ENCODE measurements at regions not wholly inside any gene's neighbourhood (a gene's known extent, or its start where the extent isn't known, plus 50 kb on each side); places are given as distances from the start of the nearest gene placed in this dataset.

DNA sequence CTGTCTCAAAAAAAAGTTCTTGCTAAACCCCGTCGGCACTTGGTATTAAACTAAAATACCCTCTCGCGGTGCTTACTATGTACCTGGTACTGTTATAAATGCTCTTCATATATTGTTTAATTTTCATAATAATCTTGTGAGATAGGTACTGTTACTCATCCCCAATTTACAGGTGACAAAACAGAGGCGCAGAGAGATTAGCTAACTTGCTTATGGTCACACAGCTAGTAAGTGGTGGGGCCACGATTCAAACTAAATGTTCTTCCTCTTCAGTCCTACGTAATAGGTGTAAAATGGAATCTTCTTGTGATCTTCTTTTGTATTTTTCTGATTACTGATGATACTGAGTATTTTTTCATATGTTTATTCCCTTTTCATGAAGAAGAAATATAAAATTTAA lies 51.3 kb downstream of the TET3 start:
- H3K4me3 ChIP-seq (ENCODE audit: low read length): no peak overlapping the region
- H3K27me3 ChIP-seq (ENCODE audit: insufficient read depth, low read length): no peaks in the 10 kb centered on the region
- peaks cover 84% of the 10 kb centered on the region for H3K4me1 ChIP-seq (ENCODE audit: insufficient read depth, low read length)
- no peaks in the 10 kb centered on the region for H3K9me3 ChIP-seq (ENCODE audit: low read depth, low read length)

DNA sequence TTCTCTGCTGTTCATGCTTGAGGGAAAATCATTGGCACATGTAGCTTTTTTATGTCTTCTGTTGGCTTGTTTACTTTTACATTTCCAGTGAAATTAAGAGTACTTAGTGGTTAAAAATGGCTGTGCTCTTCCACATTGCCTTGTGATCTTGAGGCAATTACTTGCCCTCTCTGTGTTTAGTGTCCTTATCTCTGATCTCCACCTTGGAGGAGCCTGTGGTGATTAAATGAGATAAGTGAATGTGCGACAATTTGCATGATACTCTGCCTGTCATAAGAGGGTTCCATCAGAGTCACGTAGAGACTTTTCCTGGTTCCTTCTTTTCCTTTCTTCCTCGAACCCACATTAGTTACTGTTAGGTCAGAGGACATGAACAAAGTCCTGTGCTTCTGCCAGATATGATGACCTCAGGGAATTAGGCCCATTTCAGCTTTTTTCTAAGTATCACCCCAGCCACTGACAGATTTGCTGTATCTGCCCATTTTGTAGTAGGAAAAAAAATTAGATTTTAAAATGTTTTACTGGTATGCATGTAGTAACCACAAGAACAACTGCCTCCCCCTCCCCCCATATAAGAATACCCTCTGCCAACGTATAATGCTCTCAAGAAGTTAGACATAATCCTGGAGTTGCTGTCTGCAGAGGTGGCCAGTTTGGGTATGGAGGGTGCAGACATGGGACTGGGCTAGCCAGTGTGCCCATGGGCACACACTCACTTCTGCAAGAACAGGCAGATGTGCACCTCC lies 51.9 kb downstream of the TET3 start:
- Histone ChIP-seq H3K4me1 (ENCODE audit: insufficient read depth, low read length) (peaks cover 84% of the 10 kb centered on the region), H3K9me3 (ENCODE audit: low read depth, low read length) (no peaks in the 10 kb centered on the region), H3K27me3 (ENCODE audit: insufficient read depth, low read length) (no peaks in the 10 kb centered on the region), H3K4me3 (ENCODE audit: low read length) (no peak overlapping the region)

DNA sequence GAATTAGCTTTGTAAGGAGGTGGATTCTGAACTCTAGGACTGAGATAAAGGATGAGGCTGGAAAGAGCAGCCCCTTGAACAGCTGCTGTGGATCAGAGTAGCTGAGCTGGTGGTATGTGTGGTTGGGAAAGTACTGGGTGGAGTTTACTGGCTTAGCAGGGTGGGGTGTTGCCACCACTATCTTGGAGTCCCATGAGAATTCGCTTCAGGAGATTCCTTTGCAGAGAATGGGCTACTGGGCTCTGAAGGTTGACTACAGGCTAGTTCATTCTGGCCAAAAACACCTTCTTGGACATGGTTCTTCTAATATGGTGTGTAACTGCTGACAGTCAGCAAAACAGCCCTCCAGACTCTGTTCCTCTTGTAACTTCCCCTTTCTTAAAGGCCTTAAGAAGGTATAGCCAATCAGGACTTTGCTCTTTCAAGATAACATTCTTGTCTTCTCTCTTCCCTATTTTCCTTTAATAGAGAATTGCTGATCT lies 52.7 kb downstream of the TET3 start:
- Histone ChIP-seq H3K4me1 (ENCODE audit: insufficient read depth, low read length) (peaks cover 81% of the 10 kb centered on the region), H3K4me3 (ENCODE audit: low read length) (no peak overlapping the region), H3K9me3 (ENCODE audit: low read depth, low read length) (no peaks in the 10 kb centered on the region), H3K27me3 (ENCODE audit: insufficient read depth, low read length) (no peaks in the 10 kb centered on the region)

GRCh38 chr2:74039611-74040010 lies 54.9 kb downstream of the TET3 start:
- H3K4me3 ChIP-seq (ENCODE audit: low read length): no peak overlapping the region
- peaks cover 67% of the 10 kb centered on the region for H3K4me1 ChIP-seq (ENCODE audit: insufficient read depth, low read length)
- no peaks in the 10 kb centered on the region for H3K9me3 ChIP-seq (ENCODE audit: low read depth, low read length)
- no peaks in the 10 kb centered on the region for H3K27me3 ChIP-seq (ENCODE audit: insufficient read depth, low read length)

DNA sequence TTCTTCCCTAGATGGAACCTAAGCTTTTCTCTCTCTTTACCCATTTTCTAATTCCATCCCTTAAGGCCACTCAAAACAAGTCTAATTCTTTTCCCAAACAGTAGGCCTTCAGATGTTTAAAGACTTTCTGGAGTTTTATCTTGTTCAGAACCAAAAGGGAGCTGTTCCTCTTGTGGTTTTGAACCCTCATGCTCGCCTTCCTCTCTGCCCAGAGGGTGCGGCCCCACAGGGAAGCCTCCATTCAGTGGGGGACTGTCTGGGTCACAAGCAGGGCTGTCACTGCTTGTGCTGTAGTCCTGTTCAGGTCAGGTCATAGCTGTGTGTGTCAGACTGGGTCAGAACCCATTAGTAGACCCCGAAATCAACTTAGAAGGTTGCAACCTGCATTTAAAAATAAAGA lies 56.5 kb downstream of the TET3 start:
- Histone ChIP-seq H3K4me1 (ENCODE audit: insufficient read depth, low read length) (peaks cover 60% of the 10 kb centered on the region), H3K9me3 (ENCODE audit: low read depth, low read length) (no peaks in the 10 kb centered on the region), H3K4me3 (ENCODE audit: low read length) (no peak overlapping the region), H3K27me3 (ENCODE audit: insufficient read depth, low read length) (no peaks in the 10 kb centered on the region)

- no peaks in the 10 kb centered on the region for H3K27me3 ChIP-seq (ENCODE audit: insufficient read depth, low read length)
- H3K4me1 ChIP-seq (ENCODE audit: insufficient read depth, low read length): peaks cover 54% of the 10 kb centered on the region
- H3K4me3 ChIP-seq (ENCODE audit: low read length): no peak overlapping the region
- H3K9me3 ChIP-seq (ENCODE audit: low read depth, low read length): no peaks in the 10 kb centered on the region
Measured at GRCh38 chr2:74041726-74042125, 57.0 kb downstream of the TET3 start.

GRCh38 chr2:74042606-74043005 lies 57.9 kb downstream of the TET3 start:
- H3K9me3 ChIP-seq (ENCODE audit: low read depth, low read length): no peaks in the 10 kb centered on the region

GRCh38 chr2:74043345-74044329 lies 58.9 kb downstream of the TET3 start:
- H3K4me3 ChIP-seq (ENCODE audit: low read length): no peak overlapping the region
- H3K4me1 ChIP-seq (ENCODE audit: insufficient read depth, low read length): peaks cover 35% of the 10 kb centered on the region
- no peaks in the 10 kb centered on the region for H3K27me3 ChIP-seq (ENCODE audit: insufficient read depth, low read length)
- H3K9me3 ChIP-seq (ENCODE audit: low read depth, low read length): no peaks in the 10 kb centered on the region

More at GRCh38 chr2:74042606-74043005, 57.9 kb downstream of the TET3 start:
- Histone ChIP-seq H3K27me3 (ENCODE audit: insufficient read depth, low read length) (no peaks in the 10 kb centered on the region), H3K4me3 (ENCODE audit: low read length) (no peak overlapping the region), H3K4me1 (ENCODE audit: insufficient read depth, low read length) (peaks cover 46% of the 10 kb centered on the region)

- H3K27me3 ChIP-seq (ENCODE audit: insufficient read depth, low read length): no peaks in the 10 kb centered on the region
- peaks cover 22% of the 10 kb centered on the region for H3K4me1 ChIP-seq (ENCODE audit: insufficient read depth, low read length)
- H3K9me3 ChIP-seq (ENCODE audit: low read depth, low read length): no peaks in the 10 kb centered on the region
- no peak overlapping the region for H3K4me3 ChIP-seq (ENCODE audit: low read length)
Measured at GRCh38 chr2:74044999-74045398, 60.3 kb downstream of the TET3 start.

- no peak overlapping the region for H3K4me3 ChIP-seq (ENCODE audit: low read length)
Measured at GRCh38 chr2:74045454-74045853, 60.7 kb downstream of the TET3 start.

GRCh38 chr2:74046441-74046840 lies 61.7 kb downstream of the TET3 start:
- H3K4me3 ChIP-seq (ENCODE audit: low read length): no peak overlapping the region
- peaks cover 7% of the 10 kb centered on the region for H3K4me1 ChIP-seq (ENCODE audit: insufficient read depth, low read length)
- no peaks in the 10 kb centered on the region for H3K9me3 ChIP-seq (ENCODE audit: low read depth, low read length)
- H3K27me3 ChIP-seq (ENCODE audit: insufficient read depth, low read length): no peaks in the 10 kb centered on the region

More at GRCh38 chr2:74045454-74045853, 60.7 kb downstream of the TET3 start:
- Histone ChIP-seq H3K9me3 (ENCODE audit: low read depth, low read length) (no peaks in the 10 kb centered on the region), H3K27me3 (ENCODE audit: insufficient read depth, low read length) (no peaks in the 10 kb centered on the region), H3K4me1 (ENCODE audit: insufficient read depth, low read length) (peaks cover 17% of the 10 kb centered on the region)

GRCh38 chr2:74047152-74047551 lies 62.4 kb downstream of the TET3 start:
- Histone ChIP-seq H3K4me3 (ENCODE audit: low read length) (no peak overlapping the region), H3K9me3 (ENCODE audit: low read depth, low read length) (no peaks in the 10 kb centered on the region), H3K4me1 (ENCODE audit: insufficient read depth, low read length) (peaks cover 4% of the 10 kb centered on the region), H3K27me3 (ENCODE audit: insufficient read depth, low read length) (no peaks in the 10 kb centered on the region)

DNA sequence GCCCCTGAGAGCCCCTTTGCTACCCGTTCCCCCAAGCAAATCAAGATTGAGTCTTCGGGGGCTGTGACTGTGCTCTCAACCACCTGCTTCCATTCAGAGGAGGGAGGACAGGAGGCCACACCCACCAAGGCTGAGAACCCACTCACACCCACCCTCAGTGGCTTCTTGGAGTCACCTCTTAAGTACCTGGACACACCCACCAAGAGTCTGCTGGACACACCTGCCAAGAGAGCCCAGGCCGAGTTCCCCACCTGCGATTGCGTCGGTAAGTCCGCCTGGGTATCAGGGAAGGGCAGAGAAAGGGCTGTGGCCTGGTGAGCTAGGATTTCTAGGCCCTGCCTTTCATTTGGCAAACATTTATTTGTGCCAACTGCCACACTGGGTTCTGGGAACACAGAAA lies 63.4 kb downstream of the TET3 start:
- H3K4me3 ChIP-seq (ENCODE audit: low read length): no peak overlapping the region
- H3K27me3 ChIP-seq (ENCODE audit: insufficient read depth, low read length): no peaks in the 10 kb centered on the region
- no peaks in the 10 kb centered on the region for H3K9me3 ChIP-seq (ENCODE audit: low read depth, low read length)
- peaks cover 10% of the 10 kb centered on the region for H3K4me1 ChIP-seq (ENCODE audit: insufficient read depth, low read length)

- peaks cover 19% of the 10 kb centered on the region for H3K4me1 ChIP-seq (ENCODE audit: insufficient read depth, low read length)
- H3K27me3 ChIP-seq (ENCODE audit: insufficient read depth, low read length): no peaks in the 10 kb centered on the region
- no peak overlapping the region for H3K4me3 ChIP-seq (ENCODE audit: low read length)
- no peaks in the 10 kb centered on the region for H3K9me3 ChIP-seq (ENCODE audit: low read depth, low read length)
Measured at GRCh38 chr2:74048843-74049519, 64.3 kb downstream of the TET3 start.

- no peak overlapping the region for H3K4me3 ChIP-seq (ENCODE audit: low read length)
- no peaks in the 10 kb centered on the region for H3K9me3 ChIP-seq (ENCODE audit: low read depth, low read length)
- no peaks in the 10 kb centered on the region for H3K27me3 ChIP-seq (ENCODE audit: insufficient read depth, low read length)
- peaks cover 24% of the 10 kb centered on the region for H3K4me1 ChIP-seq (ENCODE audit: insufficient read depth, low read length)
Measured at GRCh38 chr2:74050151-74050550, 65.4 kb downstream of the TET3 start.
